Umbilical cord (tissue), 1 donor: ENCODE measurements at regions not wholly inside any gene's neighbourhood (a gene's known extent, or its start where the extent isn't known, plus 50 kb on each side); places are given as distances from the start of the nearest gene placed in this dataset.
A peak's percentile ranks its signal among the peaks of the same experiment; 100 is the strongest.
"Not testable (repeated sequence)": the region's sequence is repeated elsewhere in the genome, so short reads cannot be mapped to it uniquely, and the experiment has no call there.

Experiments used
- DNase-seq: peaks from one replicate; pipeline ENCODE4 v3.0.0-alpha.2; 2015; ENCODE audit warnings: low spot score

- DNase-seq = no peak
Measured at GRCh38 chr5:53733853-53734252, 173.4 kb downstream of the NDUFS4 start.

- no peak for DNase-seq
Measured at GRCh38 chr5:53738105-53738504, 177.7 kb downstream of the NDUFS4 start.

- DNase-seq = no peak
Measured at GRCh38 chr5:53739111-53739510, 178.7 kb downstream of the NDUFS4 start.

- DNase-seq = no peak
Measured at GRCh38 chr5:53749621-53750020, 189.2 kb downstream of the NDUFS4 start.

GRCh38 chr5:53752282-53752681 lies 191.8 kb downstream of the NDUFS4 start:
- not testable (repeated sequence) for DNase-seq

GRCh38 chr5:53766673-53767072 lies 206.2 kb downstream of the NDUFS4 start:
- DNase-seq = no peak

- DNase-seq = no peak
Measured at GRCh38 chr5:53777864-53778618, 217.6 kb downstream of the NDUFS4 start.

GRCh38 chr5:53779541-53779981 lies 219.1 kb downstream of the NDUFS4 start:
- DNase-seq = peak; percentile 39

GRCh38 chr5:53782620-53783019 lies 222.2 kb downstream of the NDUFS4 start:
- no peak for DNase-seq

- no peak for DNase-seq
Measured at GRCh38 chr5:53783624-53784228, 223.3 kb downstream of the NDUFS4 start.

GRCh38 chr5:53784596-53784995 lies 224.2 kb downstream of the NDUFS4 start:
- DNase-seq = no peak

- no peak for DNase-seq
Measured at GRCh38 chr5:53785924-53786323, 225.5 kb downstream of the NDUFS4 start.

- no peak for DNase-seq
Measured at GRCh38 chr5:53790026-53790425, 229.6 kb downstream of the NDUFS4 start.

GRCh38 chr5:53792338-53792737 lies 231.9 kb downstream of the NDUFS4 start:
- no peak for DNase-seq

GRCh38 chr5:53799644-53800043 lies 239.2 kb downstream of the NDUFS4 start:
- DNase-seq = not testable (repeated sequence)

GRCh38 chr5:53808392-53808791 lies 248.0 kb downstream of the NDUFS4 start:
- DNase-seq = not testable (repeated sequence)

- no peak for DNase-seq
Measured at GRCh38 chr5:53814819-53815218, 254.4 kb downstream of the NDUFS4 start.

GRCh38 chr5:53815471-53815870 lies 255.0 kb downstream of the NDUFS4 start:
- DNase-seq = no peak

- DNase-seq = no peak
Measured at GRCh38 chr5:53817183-53817582, 256.7 kb downstream of the NDUFS4 start.

- DNase-seq = no peak
Measured at GRCh38 chr5:53819482-53819881, 259.0 kb downstream of the NDUFS4 start.

- DNase-seq = no peak
Measured at GRCh38 chr5:53820119-53820801, 259.8 kb downstream of the NDUFS4 start.

- DNase-seq = no peak
Measured at GRCh38 chr5:53820802-53821171, 260.3 kb downstream of the NDUFS4 start.

- DNase-seq = no peak
Measured at GRCh38 chr5:53825016-53825415, 264.6 kb downstream of the NDUFS4 start.
